Ectodermal cell (in vitro differentiated cells): ENCODE measurements at regions not wholly inside any gene's neighbourhood (a gene's known extent, or its start where the extent isn't known, plus 50 kb on each side); places are given as distances from the start of the nearest gene placed in this dataset.

Experiments
- H3K27ac ChIP-seq: 2 replicates; pipeline ENCODE4 v1.7.0; 2013; ENCODE audit warnings: mild to moderate bottlenecking, low read depth, low read length; ENCODE audit not compliant: insufficient read depth, poor library complexity, severe bottlenecking
- H3K27me3 ChIP-seq: 2 replicates; pipeline ENCODE4 v1.7.0; 2013; ENCODE audit warnings: mild to moderate bottlenecking, low read length; ENCODE audit not compliant: insufficient read depth, control insufficient read depth, poor library complexity, severe bottlenecking
- H3K36me3 ChIP-seq: one replicate; pipeline ENCODE4 v1.7.0; 2013; ENCODE audit warnings: low read length; ENCODE audit not compliant: control insufficient read depth, insufficient read depth
- H3K4me1 ChIP-seq: one replicate; pipeline ENCODE4 v1.7.0; 2013; ENCODE audit warnings: low read length; ENCODE audit not compliant: control insufficient read depth, insufficient read depth
- H3K4me3 ChIP-seq: 2 replicates; pipeline ENCODE4 v1.7.0; 2013; ENCODE audit warnings: low read depth, low read length, control low read depth; ENCODE audit not compliant: insufficient read depth
- H3K9me3 ChIP-seq: 2 replicates; pipeline ENCODE4 v1.7.0; 2013; ENCODE audit warnings: mild to moderate bottlenecking, low read length, moderate library complexity; ENCODE audit not compliant: control insufficient read depth
- WGBS, 2 experiments: methylation state at CpG; one replicate each; pipeline ENCODE4 v1.1.7; 2013; ENCODE audit warnings: missing lambda C conversion rate in 2 of 2; 5-methylcytosine and 5-hydroxymethylcytosine counted together

DNA sequence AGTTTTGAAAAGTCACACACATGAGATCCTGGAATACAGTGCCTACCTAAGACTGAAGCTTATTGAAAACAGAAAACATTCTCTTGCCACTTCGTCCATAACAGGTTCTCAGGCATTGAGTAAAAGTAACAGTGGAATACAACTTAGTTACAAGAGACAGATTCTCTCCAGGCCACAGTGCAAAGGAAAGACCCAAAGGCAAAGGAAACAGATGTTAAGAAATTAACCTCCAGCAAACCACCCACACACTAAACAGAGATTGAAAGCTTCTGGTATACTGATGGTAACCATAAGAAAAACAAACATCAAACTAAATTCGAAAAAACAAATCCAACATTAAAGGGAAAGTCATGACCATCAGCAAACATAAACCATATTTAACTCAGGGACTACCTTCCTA, 914.7 kb downstream of the SLITRK5 start:
- WGBS, 2 experiments, result 67 to 79% methylated on average over 1 to 2 of the region's 2 CpGs
- Histone ChIP-seq H3K27me3 (no peaks in the 10 kb centered on the region), H3K4me1 (no peaks in the 10 kb centered on the region)

DNA sequence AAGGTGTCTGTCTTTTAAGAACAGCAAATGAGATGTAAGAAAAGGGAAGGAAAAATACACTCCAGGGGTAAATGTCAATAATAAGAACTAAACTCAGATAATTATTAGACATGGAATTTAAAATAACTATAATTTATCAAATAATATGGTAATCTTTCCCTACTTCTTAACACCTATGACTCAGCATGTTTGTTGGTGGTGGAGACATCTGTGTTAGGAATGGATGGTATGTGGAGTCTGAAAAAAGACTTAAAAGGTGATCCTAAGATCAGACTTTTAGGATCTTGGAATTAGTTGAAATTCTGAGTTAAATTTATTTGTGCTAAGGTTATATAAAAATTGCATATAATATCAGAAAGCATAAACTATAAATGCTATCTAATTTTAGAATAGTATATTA, 915.1 kb downstream of the SLITRK5 start:
- Histone ChIP-seq H3K27me3 (no peaks in the 10 kb centered on the region), H3K9me3 (no peaks in the 10 kb centered on the region)

More for the DNA sequence above, 914.7 kb downstream of the SLITRK5 start:
- Histone ChIP-seq H3K36me3 (no peaks in the 10 kb centered on the region), H3K4me3 (no peak overlapping the region), H3K9me3 (no peaks in the 10 kb centered on the region), H3K27ac (no peak overlapping the region)

GRCh38 chr13:88590574-88590973, 919.4 kb downstream of the SLITRK5 start:
- no peak overlapping the region for H3K27ac ChIP-seq
- no peak overlapping the region for H3K4me3 ChIP-seq
- no peaks in the 10 kb centered on the region for H3K9me3 ChIP-seq
- H3K36me3 ChIP-seq, result no peaks in the 10 kb centered on the region
- no peaks in the 10 kb centered on the region for H3K4me1 ChIP-seq
- 82 to 89% methylated on average over 1 of the region's 1 CpG for WGBS, 2 experiments
- H3K27me3 ChIP-seq, result no peaks in the 10 kb centered on the region

More for the DNA sequence above, 915.1 kb downstream of the SLITRK5 start:
- Histone ChIP-seq H3K4me1 (no peaks in the 10 kb centered on the region), H3K4me3 (no peak overlapping the region), H3K27ac (no peak overlapping the region), H3K36me3 (no peaks in the 10 kb centered on the region)

GRCh38 chr13:88592105-88592504, 920.9 kb downstream of the SLITRK5 start:
- WGBS, 2 experiments, result 87 to 94% methylated on average over 1 of the region's 1 CpG

GRCh38 chr13:88601949-88602348, 930.8 kb downstream of the SLITRK5 start:
- 94 to 98% methylated on average over 2 of the region's 2 CpGs for WGBS, 2 experiments
- no peaks in the 10 kb centered on the region for H3K9me3 ChIP-seq
- no peaks in the 10 kb centered on the region for H3K36me3 ChIP-seq
- no peak overlapping the region for H3K27ac ChIP-seq
- no peaks in the 10 kb centered on the region for H3K27me3 ChIP-seq
- H3K4me1 ChIP-seq, result no peaks in the 10 kb centered on the region
- no peak overlapping the region for H3K4me3 ChIP-seq

More at GRCh38 chr13:88592105-88592504, 920.9 kb downstream of the SLITRK5 start:
- Histone ChIP-seq H3K9me3 (no peaks in the 10 kb centered on the region), H3K27ac (no peak overlapping the region), H3K4me3 (no peak overlapping the region), H3K4me1 (no peaks in the 10 kb centered on the region), H3K36me3 (no peaks in the 10 kb centered on the region), H3K27me3 (no peaks in the 10 kb centered on the region)

- H3K27ac ChIP-seq, result no peak overlapping the region
- WGBS, 2 experiments, result 92 to 95% methylated on average over 3 to 4 of the region's 5 CpGs
These were observed 931.9 kb downstream of the SLITRK5 start for GRCh38 chr13:88602786-88603777.

GRCh38 chr13:88617176-88617575, 946.0 kb downstream of the SLITRK5 start:
- Histone ChIP-seq H3K36me3 (no peaks in the 10 kb centered on the region), H3K27me3 (no peaks in the 10 kb centered on the region), H3K9me3 (no peaks in the 10 kb centered on the region), H3K27ac (no peak overlapping the region), H3K4me1 (no peaks in the 10 kb centered on the region), H3K4me3 (no peak overlapping the region)
- 87 to 93% methylated on average over 2 to 3 of the region's 3 CpGs for WGBS, 2 experiments

More at GRCh38 chr13:88602786-88603777, 931.9 kb downstream of the SLITRK5 start:
- Histone ChIP-seq H3K4me3 (no peak overlapping the region), H3K36me3 (no peaks in the 10 kb centered on the region), H3K4me1 (no peaks in the 10 kb centered on the region), H3K27me3 (no peaks in the 10 kb centered on the region), H3K9me3 (no peaks in the 10 kb centered on the region)

- Histone ChIP-seq H3K4me1 (no peaks in the 10 kb centered on the region), H3K27ac (no peak overlapping the region), H3K9me3 (no peaks in the 10 kb centered on the region), H3K36me3 (no peaks in the 10 kb centered on the region), H3K27me3 (no peaks in the 10 kb centered on the region), H3K4me3 (no peak overlapping the region)
- WGBS, 2 experiments, result 91 to 95% methylated on average over 2 of the region's 2 CpGs
These were observed 951.3 kb downstream of the SLITRK5 start for GRCh38 chr13:88622362-88622973.

GRCh38 chr13:88623150-88623549, 952.0 kb downstream of the SLITRK5 start:
- 86 to 94% methylated on average over 1 of the region's 2 CpGs for WGBS, 2 experiments
- H3K27ac ChIP-seq, result no peak overlapping the region

DNA sequence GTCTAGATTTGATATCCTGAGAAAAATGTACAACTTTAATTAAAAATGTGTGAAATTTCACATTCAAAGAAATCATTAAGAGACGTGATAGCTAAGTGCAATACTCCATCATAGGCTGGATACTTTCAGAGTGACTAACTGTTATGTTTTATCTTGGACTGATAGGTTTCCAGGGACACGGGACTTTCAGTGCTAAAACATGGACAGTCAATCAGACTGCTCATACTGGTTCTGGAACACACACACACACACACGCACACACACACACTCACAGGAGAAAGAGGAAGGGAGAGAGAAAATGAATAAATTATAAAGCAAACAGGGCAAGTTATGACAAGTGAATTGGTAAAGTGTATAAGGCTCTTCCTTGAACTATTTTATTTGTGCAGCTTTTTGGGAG, 955.9 kb downstream of the SLITRK5 start:
- Histone ChIP-seq H3K9me3 (no peaks in the 10 kb centered on the region), H3K27me3 (no peaks in the 10 kb centered on the region), H3K4me1 (no peaks in the 10 kb centered on the region), H3K27ac (no peak overlapping the region), H3K4me3 (no peak overlapping the region), H3K36me3 (no peaks in the 10 kb centered on the region)
- 88 to 89% methylated on average over 1 to 2 of the region's 3 CpGs for WGBS, 2 experiments

More at GRCh38 chr13:88623150-88623549, 952.0 kb downstream of the SLITRK5 start:
- Histone ChIP-seq H3K9me3 (no peaks in the 10 kb centered on the region), H3K4me1 (no peaks in the 10 kb centered on the region), H3K36me3 (no peaks in the 10 kb centered on the region), H3K4me3 (no peak overlapping the region), H3K27me3 (no peaks in the 10 kb centered on the region)
